Testis (tissue), 2 donors: ENCODE measurements at regions not wholly inside any gene's neighbourhood (a gene's known extent, or its start where the extent isn't known, plus 50 kb on each side); places are given as distances from the start of the nearest gene placed in this dataset.

ENCODE experiments used
- DNase-seq: peaks from one replicate; pipeline ENCODE4 v3.0.0-alpha.2; 2019
- H3K27ac ChIP-seq, 2 donors: fragments of 200-600 bp; sonication (generic); one replicate each; pipeline ENCODE4 v1.5.1; 2019
- H3K27me3 ChIP-seq: fragments of 200-600 bp; sonication (generic); one replicate; pipeline ENCODE4 v1.5.1; 2019
- H3K36me3 ChIP-seq: fragments of 200-600 bp; sonication (generic); one replicate; pipeline ENCODE4 v1.5.1; 2017; ENCODE audit warnings: low read depth; ENCODE audit errors: missing control alignments
- H3K4me1 ChIP-seq: fragments of 200-600 bp; sonication (generic); one replicate; pipeline ENCODE4 v1.5.1; 2019
- H3K4me3 ChIP-seq, 2 donors: fragments of 200-600 bp; sonication (generic); one replicate each; pipeline ENCODE4 v1.5.1; 2017 to 2019
- H3K9me3 ChIP-seq: fragments of 200-600 bp; sonication (generic); one replicate; pipeline ENCODE4 v1.5.1; 2017
- POLR2A ChIP-seq: fragments of 450-650 bp; IDR thresholded peaks from one replicate; pipeline ENCODE4 v1.6.1; 2017; ENCODE audit warnings: antibody characterized with exemption, mild to moderate bottlenecking, moderate library complexity
- WGBS, 2 donors: methylation state at CpG; one replicate each; pipeline ENCODE4 v1.1.5; 2018; 5-methylcytosine and 5-hydroxymethylcytosine counted together
- intact Hi-C: fragments of 100-400 bp; cut with DNase I; formaldehyde crosslinking; loops from one replicate; pipeline ENCODE4 v1.15.1; 2023; ENCODE audit warnings: low total_unique reads
- TF ChIP-seq, protein P1 (sequence below), 3 experiments: fragments of 450-650 bp in 2 of 3; fragments of 200-600 bp in 1 of 3; sonication (generic) in 1 of 3; IDR thresholded peaks; one replicate each; pipeline ENCODE4 v1.5.1; 2016 to 2019; ENCODE audit warnings: antibody characterized with exemption in 3 of 3, mild to moderate bottlenecking in 2 of 3, moderate library complexity in 1 of 3

DNA sequence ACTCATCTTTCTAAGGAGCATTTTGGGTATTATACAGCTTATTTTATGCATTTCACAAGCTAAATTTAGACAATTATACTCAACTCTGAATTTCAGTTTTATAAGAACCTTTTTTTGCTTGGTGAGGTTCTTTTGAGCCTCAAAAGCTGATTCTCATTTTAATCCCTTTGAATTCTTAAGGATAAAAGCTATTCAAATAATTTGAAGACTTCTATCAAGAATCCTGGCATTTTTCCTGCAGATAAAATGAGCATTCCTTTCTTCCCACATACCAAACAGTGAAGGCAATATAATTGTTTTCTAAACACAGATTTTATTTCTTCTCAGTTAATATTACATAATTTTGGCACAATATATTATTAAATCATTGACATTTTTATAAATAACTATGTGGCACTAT is 118.4 kb upstream of the GPM6A start:
- no peaks in the 10 kb centered on the region for H3K9me3 ChIP-seq
- no peaks in the 10 kb centered on the region for H3K27me3 ChIP-seq
- TF ChIP-seq POLR2A: no peak
- TF ChIP-seq, protein P1, sequence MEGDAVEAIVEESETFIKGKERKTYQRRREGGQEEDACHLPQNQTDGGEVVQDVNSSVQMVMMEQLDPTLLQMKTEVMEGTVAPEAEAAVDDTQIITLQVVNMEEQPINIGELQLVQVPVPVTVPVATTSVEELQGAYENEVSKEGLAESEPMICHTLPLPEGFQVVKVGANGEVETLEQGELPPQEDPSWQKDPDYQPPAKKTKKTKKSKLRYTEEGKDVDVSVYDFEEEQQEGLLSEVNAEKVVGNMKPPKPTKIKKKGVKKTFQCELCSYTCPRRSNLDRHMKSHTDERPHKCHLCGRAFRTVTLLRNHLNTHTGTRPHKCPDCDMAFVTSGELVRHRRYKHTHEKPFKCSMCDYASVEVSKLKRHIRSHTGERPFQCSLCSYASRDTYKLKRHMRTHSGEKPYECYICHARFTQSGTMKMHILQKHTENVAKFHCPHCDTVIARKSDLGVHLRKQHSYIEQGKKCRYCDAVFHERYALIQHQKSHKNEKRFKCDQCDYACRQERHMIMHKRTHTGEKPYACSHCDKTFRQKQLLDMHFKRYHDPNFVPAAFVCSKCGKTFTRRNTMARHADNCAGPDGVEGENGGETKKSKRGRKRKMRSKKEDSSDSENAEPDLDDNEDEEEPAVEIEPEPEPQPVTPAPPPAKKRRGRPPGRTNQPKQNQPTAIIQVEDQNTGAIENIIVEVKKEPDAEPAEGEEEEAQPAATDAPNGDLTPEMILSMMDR (IDR thresholded peaks at IDR 0.05): no peak
- DNase-seq: no peak
- no peaks in the 10 kb centered on the region for H3K4me1 ChIP-seq
- H3K4me3 ChIP-seq: no peak overlapping the region
- intact Hi-C loops: no loop called here
- H3K36me3 ChIP-seq: no peaks in the 10 kb centered on the region
- H3K27ac ChIP-seq: no peak overlapping the region

DNA sequence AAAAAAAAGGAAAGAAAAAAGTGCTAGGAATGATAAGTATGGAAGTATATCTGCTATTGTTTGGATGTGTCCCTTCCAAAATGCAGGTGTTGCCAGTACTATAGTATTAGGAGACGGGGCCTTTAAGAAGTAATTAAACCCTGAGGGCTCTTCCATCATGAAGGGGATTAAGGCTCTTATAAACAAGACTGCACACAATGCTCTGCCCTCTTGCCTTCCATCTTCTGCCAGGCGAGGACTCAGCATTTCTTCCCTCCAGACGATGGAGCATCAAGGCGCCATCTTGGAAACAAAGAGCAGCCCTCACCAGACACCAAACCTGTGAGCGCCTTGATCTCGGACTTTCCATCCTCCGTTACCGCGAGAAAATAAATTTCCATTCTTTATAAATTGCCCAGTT is 120.1 kb upstream of the GPM6A start:
- TF ChIP-seq POLR2A: no peak
- TF ChIP-seq, protein P1 (IDR thresholded peaks at IDR 0.05): no peak
- intact Hi-C loops: no loop called here
- Histone ChIP-seq H3K36me3 (no peaks in the 10 kb centered on the region), H3K9me3 (no peaks in the 10 kb centered on the region), H3K4me3 (peak overlapping the region; percentile 5 to 13), H3K27me3 (no peaks in the 10 kb centered on the region), H3K4me1 (no peaks in the 10 kb centered on the region), H3K27ac (no peak overlapping the region)
- DNase-seq: no peak
- WGBS, 2 donors: 67 to 85% methylated on average over 9 of the region's 9 CpGs

DNA sequence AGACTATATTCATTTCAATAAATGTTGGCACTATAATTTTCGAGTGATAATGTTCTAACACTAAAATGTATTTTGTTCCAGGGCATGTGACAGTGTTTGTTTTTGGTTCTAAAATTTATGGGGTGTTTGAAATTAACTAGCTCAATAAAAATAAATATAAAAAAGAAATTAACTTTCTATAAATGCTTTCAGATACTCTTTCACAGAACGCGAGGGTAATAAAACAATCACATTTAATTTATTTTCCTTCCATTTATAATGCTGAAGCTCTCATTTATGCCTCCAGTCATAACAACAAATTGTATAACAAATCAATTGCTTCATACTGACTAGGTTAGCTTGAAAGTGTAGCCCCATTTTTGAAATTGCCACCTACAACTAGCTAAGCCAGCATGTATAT is 122.4 kb upstream of the GPM6A start:
- H3K36me3 ChIP-seq: no peaks in the 10 kb centered on the region
- no peak for TF ChIP-seq POLR2A
- TF ChIP-seq, protein P1 (IDR thresholded peaks at IDR 0.05): no peak
- H3K4me3 ChIP-seq: no peak overlapping the region
- H3K27me3 ChIP-seq: no peaks in the 10 kb centered on the region
- H3K9me3 ChIP-seq: no peaks in the 10 kb centered on the region
- H3K27ac ChIP-seq: no peak overlapping the region
- DNase-seq: no peak
- 72 to 75% methylated on average over 3 of the region's 3 CpGs for WGBS, 2 donors
- intact Hi-C loops: no loop called here
- no peaks in the 10 kb centered on the region for H3K4me1 ChIP-seq

DNA sequence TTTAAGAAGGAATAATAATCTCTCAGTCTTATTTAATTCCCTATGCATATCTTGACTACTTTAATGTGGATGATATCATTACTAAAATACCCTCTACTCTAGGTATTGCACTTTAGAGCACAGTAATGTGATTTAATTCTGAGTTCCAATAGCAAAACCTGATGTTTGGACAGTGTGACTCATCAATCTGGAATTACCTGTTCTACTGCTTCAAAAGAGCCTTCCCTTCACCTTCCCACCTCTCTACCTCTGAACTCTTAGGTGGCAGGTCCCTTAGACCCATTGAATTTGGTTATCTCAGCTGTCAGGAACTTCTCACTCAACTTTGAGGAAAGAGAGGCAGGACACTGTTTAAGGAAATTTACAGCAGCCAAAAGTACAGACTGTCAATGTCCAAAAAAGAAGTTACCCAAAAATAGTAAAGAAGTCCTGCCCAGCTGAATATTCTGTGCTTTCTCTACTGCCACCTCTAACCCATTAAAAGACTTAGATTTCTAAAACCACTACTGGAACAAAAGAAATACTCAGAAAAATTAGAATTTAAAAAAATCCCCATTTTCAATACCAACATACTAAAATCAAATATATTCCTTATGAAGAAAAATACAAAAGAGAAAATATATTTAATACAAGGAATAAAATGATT is 123.1 kb upstream of the GPM6A start:
- H3K27me3 ChIP-seq: no peaks in the 10 kb centered on the region
- TF ChIP-seq POLR2A: no peak
- TF ChIP-seq, protein P1 (IDR thresholded peaks at IDR 0.05): no peak
- no peak overlapping the region for H3K27ac ChIP-seq
- no peak overlapping the region for H3K4me3 ChIP-seq
- H3K4me1 ChIP-seq: no peaks in the 10 kb centered on the region
- no peak for DNase-seq
- H3K9me3 ChIP-seq: no peaks in the 10 kb centered on the region
- intact Hi-C loops: no loop called here
- no peaks in the 10 kb centered on the region for H3K36me3 ChIP-seq

DNA sequence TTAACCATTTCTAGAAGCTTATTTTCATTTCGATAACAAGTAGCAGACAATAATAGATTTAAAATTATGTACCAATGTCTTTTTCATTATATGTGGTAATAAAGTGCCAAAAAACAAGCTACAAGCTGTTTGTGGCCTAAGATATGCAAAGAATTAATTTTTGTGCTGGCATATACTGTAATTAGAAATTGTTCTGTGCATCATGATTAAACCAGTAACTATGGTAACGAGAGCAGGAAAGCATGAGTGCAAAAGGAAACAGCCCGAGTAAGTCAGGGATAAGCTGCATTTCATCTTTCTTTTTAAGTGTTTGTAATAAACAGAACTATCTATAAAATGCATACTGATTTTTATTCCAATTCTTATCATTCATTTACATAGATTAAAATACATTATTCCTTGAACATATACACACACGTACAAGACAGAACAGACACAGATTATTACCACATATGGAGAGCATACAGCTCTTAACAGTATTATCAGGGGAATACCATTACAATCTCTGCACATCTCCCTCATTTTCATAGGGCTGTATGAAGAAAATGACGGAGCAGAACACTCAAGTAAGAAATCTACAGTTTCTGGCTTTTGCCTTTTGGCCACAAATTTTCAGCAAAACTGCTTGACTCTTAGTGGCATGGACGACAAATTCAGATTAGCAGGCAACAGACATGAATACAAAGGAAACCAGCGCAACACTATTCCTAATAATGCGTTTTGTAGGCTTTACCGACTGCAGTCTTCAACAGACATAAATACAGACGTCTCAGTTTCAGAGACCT is 121.3 kb upstream of the WDR17 start:
- WGBS, 2 donors: 75 to 85% methylated on average over 10 of the region's 10 CpGs
- TF ChIP-seq, protein P1 (IDR thresholded peaks at IDR 0.05): no peak
- no peak for TF ChIP-seq POLR2A

More for the DNA sequence above, 121.3 kb upstream of the WDR17 start:
- H3K4me1 ChIP-seq: no peaks in the 10 kb centered on the region
- no peak overlapping the region for H3K27ac ChIP-seq
- H3K9me3 ChIP-seq: no peaks in the 10 kb centered on the region
- intact Hi-C loops: no loop called here
- DNase-seq: no peak
- H3K36me3 ChIP-seq: no peaks in the 10 kb centered on the region
- H3K27me3 ChIP-seq: no peaks in the 10 kb centered on the region
- H3K4me3 ChIP-seq: no peak overlapping the region
